ENCODE measurements at regions not wholly inside any gene's neighbourhood (a gene's known extent, or its start where the extent isn't known, plus 50 kb on each side); places are given as distances from the start of the nearest gene placed in this dataset.

GRCh38 chr7:32167256-32167655 lies 97.0 kb upstream of the PDE1C start:
- no peaks in the 10 kb centered on the region; the same call in 1 of the 2 replicates for H3K9me3 ChIP-seq (ENCODE audit: control insufficient read depth, insufficient read depth, low read length)
- H3K4me3 ChIP-seq (ENCODE audit: low read depth, low read length), result no peak overlapping the region
- DNase-seq (ENCODE audit: low read depth, low spot score), result no peak
- no peak overlapping the region for H3K27ac ChIP-seq (ENCODE audit: low read depth, low read length)
- ChIA-PET CTCF (interaction anchor here (3.6 kb wide), 1 partner anchor 423 kb away, joined by 14 read pairs; no protein-coding TSS in a partner anchor), POLR2A (no interaction called here)
- no peak for TF ChIP-seq CTCF (IDR thresholded peaks at IDR 0.05; ENCODE audit: low read depth, low read length)
- H3K27me3 ChIP-seq (ENCODE audit: control insufficient read depth, insufficient read depth, low read length), result no peaks in the 10 kb centered on the region

GRCh38 chr7:32164341-32164996 lies 94.3 kb upstream of the PDE1C start:
- Histone ChIP-seq H3K9me3 (ENCODE audit: control insufficient read depth, insufficient read depth, low read length) (peaks cover 4% of the 10 kb centered on the region; the same call in 1 of the 2 replicates), H3K27ac (ENCODE audit: low read depth, low read length) (no peak overlapping the region), H3K4me3 (ENCODE audit: low read depth, low read length) (no peak overlapping the region), H3K27me3 (ENCODE audit: control insufficient read depth, insufficient read depth, low read length) (no peaks in the 10 kb centered on the region)
- DNase-seq (ENCODE audit: low read depth, low spot score), result no peak
- TF ChIP-seq CTCF (IDR thresholded peaks at IDR 0.05; ENCODE audit: low read depth, low read length), result peak; percentile 41
- CTCF ChIA-PET, result interaction anchor here (1.0 to 3.6 kb wide), 4 partner anchors 40 to 420 kb away, joined by 3 to 14 read pairs (median 4); no protein-coding TSS in a partner anchor
- POLR2A ChIA-PET, result no interaction called here

GRCh38 chr7:32163896-32164295 lies 93.7 kb upstream of the PDE1C start:
- no peak for DNase-seq (ENCODE audit: low read depth, low spot score)

GRCh38 chr7:32163141-32163806 lies 93.1 kb upstream of the PDE1C start:
- H3K27me3 ChIP-seq (ENCODE audit: control insufficient read depth, insufficient read depth, low read length), result no peaks in the 10 kb centered on the region
- ChIA-PET POLR2A (interaction anchor here (2.1 kb wide), 1 partner anchor 20 kb away, joined by 9 read pairs; no protein-coding TSS in a partner anchor), CTCF (interaction anchor here (0.5 to 2.5 kb wide), 4 partner anchors 41 to 420 kb away, joined by 3 to 5 read pairs (median 3); no protein-coding TSS in a partner anchor)
- DNase-seq (ENCODE audit: low read depth, low spot score), result no peak
- H3K27ac ChIP-seq (ENCODE audit: low read depth, low read length), result peak overlapping the region; percentile 87
- H3K4me3 ChIP-seq (ENCODE audit: low read depth, low read length), result no peak overlapping the region
- TF ChIP-seq CTCF (IDR thresholded peaks at IDR 0.05; ENCODE audit: low read depth, low read length), result no peak
- peaks cover 4% of the 10 kb centered on the region; the same call in 1 of the 2 replicates for H3K9me3 ChIP-seq (ENCODE audit: control insufficient read depth, insufficient read depth, low read length)

More at GRCh38 chr7:32163896-32164295, 93.7 kb upstream of the PDE1C start:
- POLR2A ChIA-PET, result no interaction called here
- peak overlapping the region; percentile 87 for H3K27ac ChIP-seq (ENCODE audit: low read depth, low read length)
- TF ChIP-seq CTCF (IDR thresholded peaks at IDR 0.05; ENCODE audit: low read depth, low read length), result no peak
- no peak overlapping the region for H3K4me3 ChIP-seq (ENCODE audit: low read depth, low read length)
- H3K27me3 ChIP-seq (ENCODE audit: control insufficient read depth, insufficient read depth, low read length), result no peaks in the 10 kb centered on the region
- CTCF ChIA-PET, result interaction anchor here (0.5 to 3.6 kb wide), 6 partner anchors 40 to 420 kb away, joined by 3 to 14 read pairs (median 4); no protein-coding TSS in a partner anchor
- peaks cover 4% of the 10 kb centered on the region; the same call in 1 of the 2 replicates for H3K9me3 ChIP-seq (ENCODE audit: control insufficient read depth, insufficient read depth, low read length)
